ENCODE measurements at regions not wholly inside any gene's neighbourhood (a gene's known extent, or its start where the extent isn't known, plus 50 kb on each side); places are given as distances from the start of the nearest gene placed in this dataset.

DNA sequence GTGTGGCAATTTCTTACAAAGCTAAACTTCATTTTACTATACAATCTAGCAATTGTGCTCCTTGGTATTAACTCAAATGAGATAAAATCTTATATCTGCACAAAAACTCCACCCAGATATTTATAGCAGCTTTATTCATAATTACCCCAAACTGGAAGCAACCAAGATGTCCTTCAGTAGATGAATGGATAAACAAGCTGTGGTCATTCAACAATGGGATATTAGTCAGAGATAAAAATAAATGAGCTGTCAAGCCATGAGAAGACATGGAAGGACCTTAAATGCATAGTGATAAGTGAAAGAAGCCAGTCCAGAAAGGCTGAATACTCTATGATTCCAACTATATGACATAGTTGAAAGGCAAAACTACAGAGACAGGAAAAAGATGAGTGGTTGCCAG, 98.9 kb upstream of the BMP2 start:
- TF ChIP-seq, protein P1, sequence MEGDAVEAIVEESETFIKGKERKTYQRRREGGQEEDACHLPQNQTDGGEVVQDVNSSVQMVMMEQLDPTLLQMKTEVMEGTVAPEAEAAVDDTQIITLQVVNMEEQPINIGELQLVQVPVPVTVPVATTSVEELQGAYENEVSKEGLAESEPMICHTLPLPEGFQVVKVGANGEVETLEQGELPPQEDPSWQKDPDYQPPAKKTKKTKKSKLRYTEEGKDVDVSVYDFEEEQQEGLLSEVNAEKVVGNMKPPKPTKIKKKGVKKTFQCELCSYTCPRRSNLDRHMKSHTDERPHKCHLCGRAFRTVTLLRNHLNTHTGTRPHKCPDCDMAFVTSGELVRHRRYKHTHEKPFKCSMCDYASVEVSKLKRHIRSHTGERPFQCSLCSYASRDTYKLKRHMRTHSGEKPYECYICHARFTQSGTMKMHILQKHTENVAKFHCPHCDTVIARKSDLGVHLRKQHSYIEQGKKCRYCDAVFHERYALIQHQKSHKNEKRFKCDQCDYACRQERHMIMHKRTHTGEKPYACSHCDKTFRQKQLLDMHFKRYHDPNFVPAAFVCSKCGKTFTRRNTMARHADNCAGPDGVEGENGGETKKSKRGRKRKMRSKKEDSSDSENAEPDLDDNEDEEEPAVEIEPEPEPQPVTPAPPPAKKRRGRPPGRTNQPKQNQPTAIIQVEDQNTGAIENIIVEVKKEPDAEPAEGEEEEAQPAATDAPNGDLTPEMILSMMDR (IDR thresholded peaks at IDR 0.05; ENCODE audit: partially characterized antibody, unreplicated experiment): no peak
- DNase-seq: no peak
- Mint-ChIP-seq H3K27ac (ENCODE audit: unreplicated experiment) (no peak overlapping the region), H3K4me3 (ENCODE audit: unreplicated experiment) (no peak overlapping the region), H3K4me1 (ENCODE audit: low read depth, unreplicated experiment) (no peaks in the 10 kb centered on the region), H3K27me3 (ENCODE audit: unreplicated experiment) (no peaks in the 10 kb centered on the region), H3K36me3 (ENCODE audit: unreplicated experiment) (no peaks in the 10 kb centered on the region), H3K9me3 (ENCODE audit: unreplicated experiment) (no peaks in the 10 kb centered on the region)

DNA sequence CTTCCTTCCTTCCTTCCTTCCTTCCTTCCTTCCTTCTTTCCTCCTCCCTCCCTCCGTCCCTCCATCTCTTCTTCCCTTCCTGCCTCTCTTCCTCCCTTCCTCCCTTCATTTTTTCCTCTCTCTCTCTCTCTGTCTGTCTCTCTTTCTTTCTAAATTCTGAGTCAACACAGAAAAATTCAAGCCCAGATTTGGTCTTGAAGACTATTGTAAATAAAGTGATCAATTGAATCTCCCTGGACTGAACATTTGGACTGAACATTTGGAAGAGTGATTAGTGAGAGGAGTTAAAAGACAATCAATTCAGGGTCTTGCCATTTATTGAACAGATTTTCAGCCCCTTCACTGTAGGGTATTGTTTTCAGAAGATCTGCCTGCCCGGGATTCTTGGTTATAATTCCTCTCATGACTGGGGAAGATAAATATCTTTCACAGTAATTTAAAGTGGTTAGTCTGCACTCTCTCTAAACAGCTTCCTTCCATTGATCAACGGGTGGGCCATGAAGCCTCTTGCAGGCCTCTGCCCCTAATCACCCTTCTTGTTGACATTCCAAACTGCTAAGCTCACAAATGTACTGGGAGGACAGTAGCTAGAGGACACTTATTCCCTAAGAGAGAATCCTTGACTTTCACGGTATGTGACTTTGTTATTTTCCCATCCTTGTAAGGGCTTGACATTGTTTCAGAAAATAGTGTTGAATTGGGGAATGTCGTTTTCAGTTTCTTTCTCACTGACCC, 101.7 kb upstream of the BMP2 start:
- DNase-seq: no peak
- H3K4me3 Mint-ChIP-seq (ENCODE audit: unreplicated experiment): no peak overlapping the region
- no peaks in the 10 kb centered on the region for H3K4me1 Mint-ChIP-seq (ENCODE audit: low read depth, unreplicated experiment)
- H3K9me3 Mint-ChIP-seq (ENCODE audit: unreplicated experiment): no peaks in the 10 kb centered on the region
- H3K36me3 Mint-ChIP-seq (ENCODE audit: unreplicated experiment): no peaks in the 10 kb centered on the region
- H3K27me3 Mint-ChIP-seq (ENCODE audit: unreplicated experiment): no peaks in the 10 kb centered on the region
- TF ChIP-seq, protein P1 (IDR thresholded peaks at IDR 0.05; ENCODE audit: partially characterized antibody, unreplicated experiment): no peak
- no peak overlapping the region for H3K27ac Mint-ChIP-seq (ENCODE audit: unreplicated experiment)

DNA sequence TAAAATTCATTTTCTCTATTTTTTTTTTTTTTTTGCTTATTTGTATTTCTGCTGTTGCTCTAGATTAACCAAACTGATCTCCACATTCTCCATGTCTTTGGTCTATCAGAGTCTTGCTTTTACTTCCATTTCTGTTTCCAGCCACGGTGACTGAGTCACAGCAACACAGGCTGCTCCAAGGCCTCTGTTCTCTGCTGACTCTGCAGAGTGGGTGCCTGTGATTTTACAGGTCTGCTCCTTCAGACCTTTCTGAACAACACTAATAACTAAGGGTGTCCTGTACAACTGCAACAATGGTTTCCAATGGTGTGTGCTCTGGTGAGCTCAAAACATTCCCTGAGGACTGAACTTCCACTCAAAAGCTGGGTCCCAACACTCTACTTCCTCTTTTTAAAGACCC, 102.3 kb upstream of the BMP2 start:
- no peaks in the 10 kb centered on the region for H3K9me3 Mint-ChIP-seq (ENCODE audit: unreplicated experiment)
- no peaks in the 10 kb centered on the region for H3K27me3 Mint-ChIP-seq (ENCODE audit: unreplicated experiment)
- H3K4me1 Mint-ChIP-seq (ENCODE audit: low read depth, unreplicated experiment): no peaks in the 10 kb centered on the region
- no peaks in the 10 kb centered on the region for H3K36me3 Mint-ChIP-seq (ENCODE audit: unreplicated experiment)
- H3K4me3 Mint-ChIP-seq (ENCODE audit: unreplicated experiment): no peak overlapping the region
- TF ChIP-seq, protein P1 (IDR thresholded peaks at IDR 0.05; ENCODE audit: partially characterized antibody, unreplicated experiment): no peak
- no peak overlapping the region for H3K27ac Mint-ChIP-seq (ENCODE audit: unreplicated experiment)
- no peak for DNase-seq

DNA sequence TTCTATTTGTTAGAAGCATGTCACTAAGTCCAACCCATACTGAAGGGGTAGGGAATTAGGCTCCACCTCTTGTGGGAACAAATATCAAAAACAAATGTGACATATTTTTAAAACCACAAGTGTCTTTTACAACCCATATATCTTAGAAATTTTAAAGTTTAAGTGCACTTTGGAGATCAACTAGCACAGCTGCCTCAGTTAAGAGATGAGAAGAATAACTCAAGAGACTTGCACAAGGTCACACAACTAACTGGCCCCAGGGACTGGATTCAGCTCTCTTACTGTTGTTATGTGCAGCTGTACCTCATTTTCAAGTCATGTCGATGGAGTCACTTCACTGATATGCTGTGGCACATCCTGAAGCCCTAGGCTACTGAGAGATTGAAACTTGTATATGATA, 102.9 kb upstream of the BMP2 start:
- no peak overlapping the region for H3K27ac Mint-ChIP-seq (ENCODE audit: unreplicated experiment)
- no peaks in the 10 kb centered on the region for H3K9me3 Mint-ChIP-seq (ENCODE audit: unreplicated experiment)
- DNase-seq: no peak
- H3K36me3 Mint-ChIP-seq (ENCODE audit: unreplicated experiment): no peaks in the 10 kb centered on the region
- H3K4me3 Mint-ChIP-seq (ENCODE audit: unreplicated experiment): no peak overlapping the region
- H3K27me3 Mint-ChIP-seq (ENCODE audit: unreplicated experiment): no peaks in the 10 kb centered on the region
- TF ChIP-seq, protein P1 (IDR thresholded peaks at IDR 0.05; ENCODE audit: partially characterized antibody, unreplicated experiment): no peak
- H3K4me1 Mint-ChIP-seq (ENCODE audit: low read depth, unreplicated experiment): no peaks in the 10 kb centered on the region

DNA sequence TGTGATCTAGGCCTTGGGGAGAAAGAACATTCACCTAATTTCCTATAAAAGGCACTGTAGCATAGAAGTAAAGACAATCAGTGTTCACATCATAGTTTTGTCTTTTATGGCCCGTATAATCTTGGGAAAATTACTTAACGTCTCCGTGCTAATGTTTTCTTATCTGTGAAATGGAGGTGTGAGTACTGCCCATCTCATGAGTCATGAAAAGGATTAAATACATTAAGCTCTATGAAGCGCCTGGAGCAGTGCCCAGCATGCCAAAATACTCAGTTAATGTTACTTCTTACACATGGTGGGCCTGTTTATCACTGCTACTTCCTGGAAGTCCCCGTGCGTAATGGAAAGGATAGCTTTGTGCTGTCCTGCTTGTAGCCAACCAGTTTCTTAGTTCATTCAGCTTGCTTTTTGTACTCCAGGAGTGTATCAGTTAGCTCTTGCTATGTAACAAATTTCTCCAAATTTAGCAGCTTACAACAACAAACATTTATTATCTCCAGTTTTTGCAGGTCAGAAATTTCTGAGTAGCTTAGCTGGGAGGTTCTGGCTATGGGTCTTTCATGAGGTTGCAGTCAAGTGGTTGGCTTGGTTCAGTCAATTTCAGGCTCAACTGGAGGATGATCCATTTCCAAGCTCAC, 103.6 kb upstream of the BMP2 start:
- Mint-ChIP-seq H3K4me1 (ENCODE audit: low read depth, unreplicated experiment) (no peaks in the 10 kb centered on the region), H3K27ac (ENCODE audit: unreplicated experiment) (no peak overlapping the region), H3K9me3 (ENCODE audit: unreplicated experiment) (no peaks in the 10 kb centered on the region), H3K36me3 (ENCODE audit: unreplicated experiment) (no peaks in the 10 kb centered on the region), H3K27me3 (ENCODE audit: unreplicated experiment) (no peaks in the 10 kb centered on the region), H3K4me3 (ENCODE audit: unreplicated experiment) (no peak overlapping the region)
- no peak for DNase-seq
- TF ChIP-seq, protein P1 (IDR thresholded peaks at IDR 0.05; ENCODE audit: partially characterized antibody, unreplicated experiment): no peak

Measured in glutamatergic neuron (in vitro differentiated cells).